ENCODE measurements at regions not wholly inside any gene's neighbourhood (a gene's known extent, or its start where the extent isn't known, plus 50 kb on each side); places are given as distances from the start of the nearest gene placed in this dataset.

DNA sequence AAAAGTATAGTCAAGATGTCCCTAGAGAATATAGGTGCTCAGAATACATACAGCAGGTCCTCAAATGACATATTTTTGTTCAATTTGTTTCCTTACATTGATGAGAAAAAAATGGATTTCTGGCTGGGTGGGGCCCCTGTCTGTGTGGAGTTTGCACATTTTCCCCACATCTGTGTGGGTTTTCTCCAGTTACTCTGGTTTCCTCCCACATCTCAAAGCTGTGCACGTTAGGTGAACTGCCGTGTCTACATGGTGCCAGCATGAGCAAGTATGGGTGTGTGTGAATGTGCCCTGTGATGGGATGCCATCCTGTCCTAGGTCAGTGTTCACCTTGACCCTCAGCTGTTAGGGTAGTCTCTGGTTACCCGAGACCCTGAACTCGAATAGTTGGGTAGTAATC, 289.1 kb downstream of the GRIN2B start:
- Histone ChIP-seq H3K27ac (ENCODE audit: low read length) (no peak overlapping the region), H3K9me3 (ENCODE audit: control insufficient read depth, low read depth, low read length) (no peaks in the 10 kb centered on the region), H3K4me1 (ENCODE audit: control insufficient read depth, insufficient read depth, low read length) (no peaks in the 10 kb centered on the region), H3K27me3 (ENCODE audit: control insufficient read depth, insufficient read depth, low read length) (peaks cover 4% of the 10 kb centered on the region), H3K36me3 (ENCODE audit: control insufficient read depth, insufficient read depth, low read length) (no peaks in the 10 kb centered on the region), H3K4me3 (ENCODE audit: low read length) (no peak overlapping the region)
- no CpG with 5 or more reads among the region's 4 CpGs for WGBS (ENCODE audit: insufficient coverage, low lambda C conversion rate)
- DNase-seq = no peak

DNA sequence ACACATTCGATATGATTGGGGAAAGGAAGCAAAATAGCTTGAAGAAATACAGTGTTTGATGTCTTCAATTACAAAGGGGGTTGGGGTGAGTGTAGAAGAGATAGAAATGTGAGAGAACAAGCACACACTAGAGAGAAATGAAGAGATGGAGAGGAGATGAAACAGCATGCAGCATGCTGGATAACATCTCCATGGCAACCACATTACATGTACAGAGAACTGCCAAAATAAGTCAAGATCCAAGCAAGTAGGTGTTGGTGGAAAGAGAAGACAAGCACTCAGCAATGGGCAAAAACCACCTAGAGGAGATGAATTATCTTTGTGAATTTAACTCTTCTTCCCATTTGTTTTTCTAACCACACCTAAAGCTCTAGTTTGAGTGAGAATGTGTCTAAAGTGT, 289.8 kb downstream of the GRIN2B start:
- Histone ChIP-seq H3K4me3 (ENCODE audit: low read length) (no peak overlapping the region), H3K27me3 (ENCODE audit: control insufficient read depth, insufficient read depth, low read length) (peaks cover 4% of the 10 kb centered on the region), H3K27ac (ENCODE audit: low read length) (no peak overlapping the region), H3K36me3 (ENCODE audit: control insufficient read depth, insufficient read depth, low read length) (no peaks in the 10 kb centered on the region), H3K4me1 (ENCODE audit: control insufficient read depth, insufficient read depth, low read length) (no peaks in the 10 kb centered on the region), H3K9me3 (ENCODE audit: control insufficient read depth, low read depth, low read length) (no peaks in the 10 kb centered on the region)
- WGBS (ENCODE audit: insufficient coverage, low lambda C conversion rate) = 100% methylated on average over 1 of the region's 1 CpG
- no peak for DNase-seq

DNA sequence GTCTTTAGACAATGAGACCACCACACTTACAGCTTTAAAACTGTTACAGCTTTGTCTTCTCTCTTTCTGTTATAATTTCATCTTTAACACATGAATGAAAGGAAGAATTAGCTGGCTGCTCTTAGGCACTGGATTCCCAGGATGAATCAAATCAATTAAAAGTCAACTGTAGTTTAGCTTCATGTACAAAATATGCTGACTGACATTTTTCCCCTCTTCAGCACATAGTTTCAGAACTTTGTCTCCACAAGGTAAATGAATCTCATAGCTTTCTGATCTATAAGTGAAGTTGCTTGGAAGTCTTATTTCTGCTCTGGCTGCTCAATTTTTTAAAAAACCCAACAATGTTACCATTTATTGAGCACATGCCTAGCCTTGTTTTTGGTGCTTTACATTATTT, 293.8 kb downstream of the GRIN2B start:
- H3K4me3 ChIP-seq (ENCODE audit: low read length) = no peak overlapping the region
- H3K27ac ChIP-seq (ENCODE audit: low read length) = no peak overlapping the region
- no peaks in the 10 kb centered on the region for H3K27me3 ChIP-seq (ENCODE audit: control insufficient read depth, insufficient read depth, low read length)
- no peaks in the 10 kb centered on the region for H3K4me1 ChIP-seq (ENCODE audit: control insufficient read depth, insufficient read depth, low read length)
- no peak for DNase-seq
- no peaks in the 10 kb centered on the region for H3K36me3 ChIP-seq (ENCODE audit: control insufficient read depth, insufficient read depth, low read length)
- no peaks in the 10 kb centered on the region for H3K9me3 ChIP-seq (ENCODE audit: control insufficient read depth, low read depth, low read length)

DNA sequence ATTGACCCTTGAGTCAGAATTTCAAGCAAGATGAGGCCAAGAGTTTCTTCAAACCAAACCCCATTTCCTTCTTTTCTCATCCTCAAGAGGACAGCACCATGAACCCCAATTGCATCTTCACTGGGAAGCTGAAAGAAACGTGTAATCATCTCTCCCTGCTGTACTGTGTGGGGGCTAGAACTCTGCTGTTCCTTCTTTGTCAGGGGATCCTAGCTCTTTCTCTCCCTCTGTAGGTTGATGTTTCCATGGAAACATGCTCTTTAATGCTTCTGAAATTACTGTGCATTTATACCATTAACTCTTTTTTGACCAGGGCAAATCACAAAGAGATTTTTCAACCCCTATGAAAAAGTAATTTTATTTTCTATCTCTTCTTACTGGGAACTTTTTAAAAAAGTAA, 295.1 kb downstream of the GRIN2B start:
- no peak overlapping the region for H3K27ac ChIP-seq (ENCODE audit: low read length)
- no CpG with 5 or more reads among the region's 1 CpG for WGBS (ENCODE audit: insufficient coverage, low lambda C conversion rate)
- DNase-seq = no peak
- no peaks in the 10 kb centered on the region for H3K27me3 ChIP-seq (ENCODE audit: control insufficient read depth, insufficient read depth, low read length)
- H3K9me3 ChIP-seq (ENCODE audit: control insufficient read depth, low read depth, low read length) = no peaks in the 10 kb centered on the region
- H3K4me3 ChIP-seq (ENCODE audit: low read length) = no peak overlapping the region
- H3K4me1 ChIP-seq (ENCODE audit: control insufficient read depth, insufficient read depth, low read length) = no peaks in the 10 kb centered on the region
- no peaks in the 10 kb centered on the region for H3K36me3 ChIP-seq (ENCODE audit: control insufficient read depth, insufficient read depth, low read length)

DNA sequence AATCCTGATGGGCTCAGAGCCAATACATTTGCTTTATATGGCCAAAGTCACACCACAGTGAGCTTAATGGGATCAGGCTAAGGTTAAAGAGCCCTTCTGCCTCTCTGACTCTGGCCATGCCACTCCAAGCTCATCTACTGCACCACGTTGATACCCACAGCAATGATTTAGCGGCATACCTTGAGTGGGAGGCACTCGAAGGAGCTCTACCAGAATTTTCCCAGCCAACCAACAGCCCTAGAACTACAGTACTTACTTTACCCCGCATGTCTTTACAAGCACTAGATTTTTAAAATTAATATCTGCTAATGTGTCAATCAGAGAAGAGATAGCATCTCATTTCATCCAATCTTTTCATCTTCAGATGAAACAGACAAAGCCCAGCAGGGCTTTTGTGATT, 300.5 kb downstream of the GRIN2B start:
- Histone ChIP-seq H3K27ac (ENCODE audit: low read length) (no peak overlapping the region), H3K9me3 (ENCODE audit: control insufficient read depth, low read depth, low read length) (no peaks in the 10 kb centered on the region), H3K4me3 (ENCODE audit: low read length) (no peak overlapping the region), H3K27me3 (ENCODE audit: control insufficient read depth, insufficient read depth, low read length) (no peaks in the 10 kb centered on the region), H3K36me3 (ENCODE audit: control insufficient read depth, insufficient read depth, low read length) (no peaks in the 10 kb centered on the region), H3K4me1 (ENCODE audit: control insufficient read depth, insufficient read depth, low read length) (no peaks in the 10 kb centered on the region)
- WGBS (ENCODE audit: insufficient coverage, low lambda C conversion rate) = no CpG with 5 or more reads among the region's 4 CpGs
- no peak for DNase-seq

DNA sequence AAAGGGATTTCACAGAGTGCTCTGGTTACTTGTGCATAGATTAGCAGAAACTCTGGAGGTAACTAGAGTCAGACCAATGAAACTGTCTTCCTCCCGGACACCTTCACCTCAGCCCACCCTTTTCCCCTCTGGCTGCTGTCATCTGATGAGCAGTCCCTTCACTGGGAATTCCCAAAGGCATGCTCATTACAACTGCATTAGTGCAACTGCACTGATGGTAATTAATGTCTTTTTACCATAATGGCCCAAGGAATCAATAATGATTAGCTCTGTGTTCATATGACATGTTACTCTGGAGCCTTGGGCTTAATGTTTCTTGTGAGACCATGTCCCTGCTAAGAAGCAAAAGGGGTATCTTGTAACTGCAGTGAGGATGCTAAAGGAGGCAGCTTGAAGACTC, 304.5 kb downstream of the GRIN2B start:
- no peak for DNase-seq
- Histone ChIP-seq H3K27ac (ENCODE audit: low read length) (no peak overlapping the region), H3K4me1 (ENCODE audit: control insufficient read depth, insufficient read depth, low read length) (no peaks in the 10 kb centered on the region), H3K36me3 (ENCODE audit: control insufficient read depth, insufficient read depth, low read length) (no peaks in the 10 kb centered on the region), H3K9me3 (ENCODE audit: control insufficient read depth, low read depth, low read length) (no peaks in the 10 kb centered on the region), H3K27me3 (ENCODE audit: control insufficient read depth, insufficient read depth, low read length) (peaks cover 4% of the 10 kb centered on the region), H3K4me3 (ENCODE audit: low read length) (no peak overlapping the region)
- no CpG with 5 or more reads among the region's 1 CpG for WGBS (ENCODE audit: insufficient coverage, low lambda C conversion rate)

DNA sequence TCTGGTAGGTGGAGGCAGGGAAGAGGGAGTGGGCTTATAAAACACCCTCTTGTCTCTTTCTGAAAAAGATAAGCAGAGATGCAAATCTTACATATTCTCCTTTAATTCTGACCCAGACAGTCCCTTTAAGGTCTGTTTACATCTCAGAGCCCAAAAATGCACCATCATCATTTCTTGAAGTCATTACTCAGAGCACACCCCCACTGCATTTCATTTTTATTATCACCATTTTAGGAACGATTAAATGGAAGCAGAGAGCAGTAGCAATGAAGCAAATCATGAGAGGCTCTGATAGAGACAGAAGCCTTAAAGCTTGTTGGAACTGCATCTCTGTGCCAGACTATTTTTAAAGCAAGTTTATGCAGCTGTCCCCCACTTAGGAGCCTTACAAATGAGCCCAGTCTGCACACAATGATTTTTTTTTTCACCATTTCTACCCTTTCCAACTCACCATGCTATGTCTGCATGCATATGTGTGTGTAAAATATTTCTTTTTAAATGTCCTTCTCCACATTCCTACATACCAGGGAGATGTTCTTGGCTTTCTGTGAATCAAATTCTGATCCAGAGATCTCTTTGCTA, 311.0 kb downstream of the GRIN2B start:
- DNase-seq = no peak
- Histone ChIP-seq H3K27ac (ENCODE audit: low read length) (no peak overlapping the region), H3K27me3 (ENCODE audit: control insufficient read depth, insufficient read depth, low read length) (peaks cover 9% of the 10 kb centered on the region), H3K36me3 (ENCODE audit: control insufficient read depth, insufficient read depth, low read length) (no peaks in the 10 kb centered on the region), H3K4me3 (ENCODE audit: low read length) (no peak overlapping the region), H3K9me3 (ENCODE audit: control insufficient read depth, low read depth, low read length) (no peaks in the 10 kb centered on the region), H3K4me1 (ENCODE audit: control insufficient read depth, insufficient read depth, low read length) (no peaks in the 10 kb centered on the region)
- 40% methylated on average over 1 of the region's 1 CpG for WGBS (ENCODE audit: insufficient coverage, low lambda C conversion rate)

DNA sequence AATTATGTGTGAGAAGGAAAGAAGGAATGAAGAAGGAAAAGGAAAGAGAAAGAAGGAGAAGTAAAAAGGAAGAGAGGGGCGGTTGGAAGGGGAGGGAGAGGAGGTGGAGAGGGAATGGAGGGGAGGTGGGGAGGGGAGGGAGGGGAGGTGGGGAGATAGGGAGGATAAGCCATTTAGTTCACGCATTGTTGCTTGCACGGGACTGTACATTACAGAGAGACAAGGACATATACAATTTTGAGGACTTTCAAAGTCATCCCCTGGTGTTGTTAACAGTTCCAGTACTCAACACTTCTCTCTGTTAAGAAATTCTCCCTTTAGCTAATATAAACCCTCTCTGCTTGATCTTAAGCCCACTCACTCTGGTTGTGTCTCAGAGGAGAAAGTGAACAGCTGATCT, 312.5 kb downstream of the GRIN2B start:
- no CpG with 5 or more reads among the region's 3 CpGs for WGBS (ENCODE audit: insufficient coverage, low lambda C conversion rate)
- DNase-seq = no peak
- H3K27ac ChIP-seq (ENCODE audit: low read length) = no peak overlapping the region

DNA sequence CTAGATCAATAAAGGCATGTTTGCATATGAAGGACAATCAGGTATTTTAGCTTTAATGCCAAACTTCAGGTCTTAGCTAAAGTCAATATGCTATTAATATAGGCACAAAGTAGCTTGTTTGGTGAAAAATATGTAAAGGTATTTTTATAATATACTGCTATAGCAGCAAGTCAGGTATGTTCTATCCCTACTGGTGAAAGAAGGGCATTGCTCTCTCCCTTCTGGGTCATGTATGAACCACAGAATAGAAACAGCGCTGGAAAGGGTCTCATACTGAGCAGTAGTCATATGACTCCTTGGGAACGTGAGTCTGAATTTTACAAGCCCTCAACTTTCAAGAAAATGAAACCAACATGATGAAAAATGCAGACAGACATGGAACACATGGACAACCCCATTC, 314.6 kb downstream of the GRIN2B start:
- Histone ChIP-seq H3K4me3 (ENCODE audit: low read length) (no peak overlapping the region), H3K9me3 (ENCODE audit: control insufficient read depth, low read depth, low read length) (no peaks in the 10 kb centered on the region), H3K36me3 (ENCODE audit: control insufficient read depth, insufficient read depth, low read length) (no peaks in the 10 kb centered on the region), H3K4me1 (ENCODE audit: control insufficient read depth, insufficient read depth, low read length) (no peaks in the 10 kb centered on the region), H3K27ac (ENCODE audit: low read length) (no peak overlapping the region), H3K27me3 (ENCODE audit: control insufficient read depth, insufficient read depth, low read length) (peaks cover 5% of the 10 kb centered on the region)
- WGBS (ENCODE audit: insufficient coverage, low lambda C conversion rate) = no CpG with 5 or more reads among the region's 2 CpGs
- no peak for DNase-seq

More for the DNA sequence above, 312.5 kb downstream of the GRIN2B start:
- Histone ChIP-seq H3K4me1 (ENCODE audit: control insufficient read depth, insufficient read depth, low read length) (no peaks in the 10 kb centered on the region), H3K36me3 (ENCODE audit: control insufficient read depth, insufficient read depth, low read length) (no peaks in the 10 kb centered on the region), H3K4me3 (ENCODE audit: low read length) (no peak overlapping the region), H3K9me3 (ENCODE audit: control insufficient read depth, low read depth, low read length) (no peaks in the 10 kb centered on the region), H3K27me3 (ENCODE audit: control insufficient read depth, insufficient read depth, low read length) (peaks cover 9% of the 10 kb centered on the region)

DNA sequence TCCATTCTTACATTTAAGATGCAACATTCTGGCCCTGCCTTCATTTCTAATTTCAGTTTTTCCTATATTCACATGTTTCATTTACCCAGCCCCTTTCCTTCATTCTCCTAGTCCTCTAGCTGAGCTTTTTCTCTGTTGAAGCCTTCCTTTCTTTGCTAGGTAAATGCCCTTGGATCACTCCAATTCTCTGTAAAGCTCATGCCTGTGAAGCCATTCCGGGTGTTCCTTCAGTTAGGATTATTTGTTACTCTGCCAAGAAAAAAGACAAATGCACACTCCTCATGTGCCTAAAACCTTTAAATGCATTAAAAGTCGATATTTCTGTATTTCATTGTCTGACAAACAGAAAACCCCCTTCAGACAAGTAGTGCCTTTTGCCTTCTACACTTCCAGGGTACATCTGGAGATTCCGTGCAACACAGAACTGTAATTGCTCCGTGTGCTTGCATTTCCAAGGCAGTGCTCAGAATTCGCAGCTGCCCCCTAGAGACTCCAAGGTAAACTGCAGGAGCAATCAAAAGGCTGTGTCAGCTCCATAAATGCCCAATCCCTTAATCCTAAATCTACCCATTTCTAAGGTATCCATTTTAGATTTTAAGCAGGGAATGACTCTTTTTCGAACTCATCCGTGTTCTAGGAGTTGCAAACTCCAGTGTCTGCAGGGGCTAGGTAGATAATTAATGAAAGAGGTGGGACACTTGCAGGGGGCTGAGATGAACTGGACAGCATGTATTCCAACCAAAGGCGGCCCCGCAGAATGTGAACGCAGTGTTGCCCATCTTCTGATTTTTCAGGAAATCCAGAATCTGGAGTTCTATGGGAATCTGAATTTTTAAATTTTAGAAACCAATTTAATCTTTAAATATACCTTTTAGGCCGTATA, 320.2 kb downstream of the GRIN2B start:
- Histone ChIP-seq H3K27ac (ENCODE audit: low read length) (no peak overlapping the region), H3K9me3 (ENCODE audit: control insufficient read depth, low read depth, low read length) (no peaks in the 10 kb centered on the region), H3K36me3 (ENCODE audit: control insufficient read depth, insufficient read depth, low read length) (no peaks in the 10 kb centered on the region), H3K4me3 (ENCODE audit: low read length) (no peak overlapping the region), H3K27me3 (ENCODE audit: control insufficient read depth, insufficient read depth, low read length) (peaks cover 7% of the 10 kb centered on the region), H3K4me1 (ENCODE audit: control insufficient read depth, insufficient read depth, low read length) (no peaks in the 10 kb centered on the region)
- WGBS (ENCODE audit: insufficient coverage, low lambda C conversion rate) = no CpG with 5 or more reads among the region's 11 CpGs
- DNase-seq = peak; percentile 17 to 42

DNA sequence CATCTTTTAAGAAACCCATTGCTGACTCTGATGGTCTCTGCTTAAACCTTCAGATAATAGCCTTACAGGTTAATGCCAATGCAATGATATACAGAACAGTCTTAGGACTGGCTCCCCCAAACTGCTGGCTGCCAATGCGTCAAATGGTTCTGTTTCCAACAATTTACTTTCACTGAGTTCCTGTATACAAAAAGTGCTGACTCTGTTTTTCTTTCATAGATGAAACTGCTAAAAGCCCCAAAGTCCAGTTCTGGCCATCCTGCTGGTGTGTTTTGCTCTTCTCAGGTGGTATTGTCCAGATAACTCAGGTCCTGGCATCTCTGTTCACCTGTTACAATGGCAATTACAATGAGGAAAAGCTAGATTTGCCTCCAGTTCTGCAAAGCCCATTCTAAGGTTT, 326.9 kb downstream of the GRIN2B start:
- H3K36me3 ChIP-seq (ENCODE audit: control insufficient read depth, insufficient read depth, low read length) = no peaks in the 10 kb centered on the region
- no peaks in the 10 kb centered on the region for H3K4me1 ChIP-seq (ENCODE audit: control insufficient read depth, insufficient read depth, low read length)
- WGBS (ENCODE audit: insufficient coverage, low lambda C conversion rate) = no CpG with 5 or more reads among the region's 1 CpG
- no peaks in the 10 kb centered on the region for H3K9me3 ChIP-seq (ENCODE audit: control insufficient read depth, low read depth, low read length)
- no peak overlapping the region for H3K27ac ChIP-seq (ENCODE audit: low read length)
- H3K4me3 ChIP-seq (ENCODE audit: low read length) = no peak overlapping the region
- no peak for DNase-seq
- peaks cover 4% of the 10 kb centered on the region for H3K27me3 ChIP-seq (ENCODE audit: control insufficient read depth, insufficient read depth, low read length)

Data from large intestine (tissue), 3 donors.